HepG2 (cell line): ENCODE measurements at regions not wholly inside any gene's neighbourhood (a gene's known extent, or its start where the extent isn't known, plus 50 kb on each side); places are given as distances from the start of the nearest gene placed in this dataset.

Source experiments
- FOXK2 ChIP-seq: fragments of 450-650 bp; IDR thresholded peaks from 2 replicates; pipeline ENCODE4 v1.6.1; 2016
- MAFG ChIP-seq: sonication (generic); formaldehyde crosslinking; IDR thresholded peaks from 2 replicates; pipeline ENCODE4 v1.5.1; 2020; ENCODE audit warnings: mild to moderate bottlenecking, missing genetic modification reagents
- MEIS1 ChIP-seq: sonication (generic); formaldehyde crosslinking; IDR thresholded peaks from 2 replicates; pipeline ENCODE4 v1.9.0; 2021; ENCODE audit warnings: mild to moderate bottlenecking, missing genetic modification reagents, moderate library complexity, borderline replicate concordance
- NFE2L1 ChIP-seq: sonication (generic); formaldehyde crosslinking; IDR thresholded peaks from 2 replicates; pipeline ENCODE4 v1.4.0; 2020; ENCODE audit warnings: missing genetic modification reagents, mild to moderate bottlenecking, borderline replicate concordance
- POLR2A ChIP-seq, 2 experiments: IDR thresholded peaks; 2 replicates each; pipeline ENCODE4 v1.6.1; 2011; ENCODE audit warnings: low read depth in 2 of 2, low read length in 2 of 2, mild to moderate bottlenecking in 1 of 2, moderate library complexity in 1 of 2; ENCODE audit not compliant: insufficient read depth in 1 of 2
- SUZ12 ChIP-seq: fragments of 150-350 bp; IDR thresholded peaks from 2 replicates; pipeline ENCODE4 v1.6.1; 2014; ENCODE audit warnings: low read depth, low read length
- TAF1 ChIP-seq: sonication (generic); formaldehyde crosslinking; IDR thresholded peaks from 2 replicates; pipeline ENCODE4 v1.4.0; 2020; ENCODE audit warnings: missing genetic modification reagents

GRCh38 chr1:60487565-60488345 is 414.2 kb upstream of the C1orf87 start:
- TF ChIP-seq MEIS1 (CRISPR knock-in tag) (no peak), POLR2A (IDR thresholded peaks at IDR 0.05; ENCODE audit: insufficient read depth in 1 of 2, low read depth in 2 of 2, low read length in 2 of 2) (no peak), TAF1 (CRISPR knock-in tag) (no peak), MAFG (CRISPR knock-in tag) (no peak), FOXK2 (no peak), SUZ12 (no peak), NFE2L1 (CRISPR knock-in tag) (no peak)
